Kidney (tissue), 13 donors: ENCODE measurements at regions not wholly inside any gene's neighbourhood (a gene's known extent, or its start where the extent isn't known, plus 50 kb on each side); places are given as distances from the start of the nearest gene placed in this dataset.

Experiments
- DNase-seq, 5 donors: peaks; one replicate each; pipeline ENCODE4 v3.0.0-alpha.2; 2013 to 2020
- FAIRE-seq: peaks from 2 replicates; lab custom pipeline; 2012; peaks lifted over from hg19 to GRCh38; lab: Jason Lieb, UNC
- H3K27ac ChIP-seq, 2 donors: one replicate each; pipeline ENCODE4 v1.7.0; 2013; ENCODE audit warnings: low read depth in 2 of 2, low read length in 2 of 2, inconsistent platforms in 1 of 2
- H3K27me3 ChIP-seq: one replicate; pipeline ENCODE4 v1.7.1; 2013; ENCODE audit warnings: low read length, inconsistent platforms; ENCODE audit not compliant: control insufficient read depth, insufficient read depth
- H3K36me3 ChIP-seq, 3 donors: one replicate each; pipeline versions ENCODE4 v1.7.0 to v1.7.1; 2013; ENCODE audit warnings: low read length in 3 of 3, control low read depth in 1 of 3, inconsistent platforms in 1 of 3; ENCODE audit not compliant: insufficient read depth in 3 of 3, control insufficient read depth in 2 of 3
- H3K4me1 ChIP-seq, 3 donors: one replicate each; pipeline versions ENCODE4 v1.7.0 to v1.7.1; 2013; ENCODE audit warnings: low read length in 3 of 3, inconsistent platforms in 1 of 3, low read depth in 1 of 3; ENCODE audit not compliant: control insufficient read depth in 2 of 3, insufficient read depth in 2 of 3
- H3K4me3 ChIP-seq, 3 donors: one replicate each; pipeline versions ENCODE4 v1.7.0 to v1.8.1; 2013; ENCODE audit warnings: low read length in 3 of 3, control low read depth in 1 of 3, inconsistent platforms in 1 of 3
- H3K9ac ChIP-seq, 3 donors: one replicate each; pipeline versions ENCODE4 v1.7.0 to v1.7.1; 2013; ENCODE audit warnings: low read length in 3 of 3, control low read depth in 1 of 3, inconsistent platforms in 1 of 3
- H3K9me3 ChIP-seq, 3 donors: one replicate each; pipeline versions ENCODE4 v1.7.0 to v1.7.1; 2013; ENCODE audit warnings: low read length in 3 of 3, control low read depth in 1 of 3, inconsistent platforms in 1 of 3; ENCODE audit not compliant: control insufficient read depth in 2 of 3, insufficient read depth in 1 of 3
- CTCF ChIP-seq: IDR thresholded peaks from 3 replicates; pipeline ENCODE4 v1.5.1; 2012; ENCODE audit warnings: mild to moderate bottlenecking, moderate library complexity, borderline replicate concordance; ENCODE audit not compliant: insufficient read depth; ENCODE audit errors: extremely low read depth
- intact Hi-C: fragments of 100-400 bp; cut with DNase I; formaldehyde crosslinking; loops from one replicate; pipeline ENCODE4 v1.11.1; 2022
- donor health status: control.
- donor health status: control.
- donor health status: control.
- donor health status: control.
- donor health status: control.
- donor health status: DM: yes; HTN: yes; CAD: no.
- donor health status: Normal renal cell carcinoma (clear cell type).

GRCh38 chr4:136740326-136740725, 792.0 kb downstream of the PCDH18 start:
- Histone ChIP-seq H3K4me3 (no peak overlapping the region), H3K36me3 (no peaks in the 10 kb centered on the region), H3K27ac (no peak overlapping the region), H3K9me3 (peaks cover 0 to 5% (median 0%) of the 10 kb centered on the region in 3 donors), H3K27me3 (no peaks in the 10 kb centered on the region), H3K4me1 (no peaks in the 10 kb centered on the region), H3K9ac (no peak overlapping the region)
- DNase-seq (no peak), FAIRE-seq (no peak)
- intact Hi-C loops = no loop called here
- no peak for TF ChIP-seq CTCF

GRCh38 chr4:136737066-136737465, 795.2 kb downstream of the PCDH18 start:
- intact Hi-C loops = no loop called here
- no peak overlapping the region for H3K4me3 ChIP-seq
- DNase-seq (no peak), FAIRE-seq (no peak)
- no peaks in the 10 kb centered on the region for H3K36me3 ChIP-seq
- no peak overlapping the region for H3K9ac ChIP-seq
- no peak overlapping the region for H3K27ac ChIP-seq
- TF ChIP-seq CTCF = no peak
- no peaks in the 10 kb centered on the region for H3K27me3 ChIP-seq
- no peaks in the 10 kb centered on the region for H3K9me3 ChIP-seq
- no peaks in the 10 kb centered on the region for H3K4me1 ChIP-seq

- Histone ChIP-seq H3K4me3 (no peak overlapping the region), H3K27ac (no peak overlapping the region), H3K36me3 (no peaks in the 10 kb centered on the region), H3K9me3 (no peaks in the 10 kb centered on the region), H3K4me1 (no peaks in the 10 kb centered on the region), H3K27me3 (no peaks in the 10 kb centered on the region), H3K9ac (no peak overlapping the region)
- TF ChIP-seq CTCF = no peak
- FAIRE-seq = no peak
- DNase-seq = peak in 2 of 5 donors; percentile 19 to 35
- intact Hi-C loops = no loop called here
These were observed 801.3 kb downstream of the PCDH18 start for GRCh38 chr4:136731025-136731424.
